ENCODE measurements at regions not wholly inside any gene's neighbourhood (a gene's known extent, or its start where the extent isn't known, plus 50 kb on each side); places are given as distances from the start of the nearest gene placed in this dataset.

DNA sequence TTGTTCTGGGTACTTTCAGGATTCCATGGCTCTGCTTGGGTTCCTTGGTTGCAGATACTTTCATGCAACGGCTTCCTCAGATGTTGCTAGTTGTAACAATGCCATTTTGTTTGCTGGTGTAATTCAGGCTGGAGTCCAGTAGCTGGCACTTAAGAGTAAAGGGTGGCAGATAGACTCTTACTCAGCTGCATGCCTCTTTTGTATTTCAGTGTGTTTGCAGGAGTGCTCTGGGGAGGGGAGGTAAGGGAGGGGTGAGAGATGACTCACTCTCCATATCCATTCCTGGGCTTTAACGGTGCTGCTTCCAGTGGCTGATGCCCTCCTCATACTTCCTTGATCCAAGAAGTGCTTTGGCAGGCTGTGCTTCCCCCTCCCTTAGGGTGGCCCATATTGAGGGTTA is 155.2 kb downstream of the ZNF330 start:
- TF ChIP-seq, protein P1, sequence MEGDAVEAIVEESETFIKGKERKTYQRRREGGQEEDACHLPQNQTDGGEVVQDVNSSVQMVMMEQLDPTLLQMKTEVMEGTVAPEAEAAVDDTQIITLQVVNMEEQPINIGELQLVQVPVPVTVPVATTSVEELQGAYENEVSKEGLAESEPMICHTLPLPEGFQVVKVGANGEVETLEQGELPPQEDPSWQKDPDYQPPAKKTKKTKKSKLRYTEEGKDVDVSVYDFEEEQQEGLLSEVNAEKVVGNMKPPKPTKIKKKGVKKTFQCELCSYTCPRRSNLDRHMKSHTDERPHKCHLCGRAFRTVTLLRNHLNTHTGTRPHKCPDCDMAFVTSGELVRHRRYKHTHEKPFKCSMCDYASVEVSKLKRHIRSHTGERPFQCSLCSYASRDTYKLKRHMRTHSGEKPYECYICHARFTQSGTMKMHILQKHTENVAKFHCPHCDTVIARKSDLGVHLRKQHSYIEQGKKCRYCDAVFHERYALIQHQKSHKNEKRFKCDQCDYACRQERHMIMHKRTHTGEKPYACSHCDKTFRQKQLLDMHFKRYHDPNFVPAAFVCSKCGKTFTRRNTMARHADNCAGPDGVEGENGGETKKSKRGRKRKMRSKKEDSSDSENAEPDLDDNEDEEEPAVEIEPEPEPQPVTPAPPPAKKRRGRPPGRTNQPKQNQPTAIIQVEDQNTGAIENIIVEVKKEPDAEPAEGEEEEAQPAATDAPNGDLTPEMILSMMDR (IDR thresholded peaks at IDR 0.05) = peak in 10 of 12 donors; percentile 9 to 40 (median 26)
- no peak for TF ChIP-seq POLR2A (IDR thresholded peaks at IDR 0.05)
